CD4-positive, alpha-beta T cell treated with Interleukin-1 beta for 1 hour (primary cell): ENCODE measurements at regions not wholly inside any gene's neighbourhood (a gene's known extent, or its start where the extent isn't known, plus 50 kb on each side); places are given as distances from the start of the nearest gene placed in this dataset.
"Not testable (repeated sequence)": the region's sequence is repeated elsewhere in the genome, so short reads cannot be mapped to it uniquely, and the experiment has no call there.

ENCODE experiments used
- DNase-seq, 2 donors: peaks; one replicate each; pipeline ENCODE4 v3.0.0-alpha.2; 2020 to 2022

GRCh38 chr15:45812200-45812599 lies 177.4 kb downstream of the SQOR start:
- no peak for DNase-seq

GRCh38 chr15:45817578-45817977 lies 182.7 kb downstream of the SQOR start:
- not testable (repeated sequence) for DNase-seq

GRCh38 chr15:45821390-45821789 lies 186.6 kb downstream of the SQOR start:
- no peak for DNase-seq

- not testable (repeated sequence) for DNase-seq
These were observed 188.1 kb downstream of the SQOR start for GRCh38 chr15:45822968-45823367.

GRCh38 chr15:45827275-45827674 lies 192.4 kb downstream of the SQOR start:
- DNase-seq = no peak

GRCh38 chr15:45827766-45828165 lies 192.9 kb downstream of the SQOR start:
- no peak for DNase-seq

GRCh38 chr15:45829336-45830153 lies 194.7 kb downstream of the SQOR start:
- no peak for DNase-seq

- no peak for DNase-seq
These were observed 197.0 kb downstream of the SQOR start for GRCh38 chr15:45831787-45832186.

- no peak for DNase-seq
These were observed 199.8 kb downstream of the SQOR start for GRCh38 chr15:45834622-45835021.

- DNase-seq = no peak
These were observed 207.3 kb downstream of the SQOR start for GRCh38 chr15:45842151-45842550.

GRCh38 chr15:45847645-45848044 lies 212.8 kb downstream of the SQOR start:
- no peak for DNase-seq

- no peak for DNase-seq
These were observed 214.3 kb downstream of the SQOR start for GRCh38 chr15:45849136-45849535.

GRCh38 chr15:45854455-45855202 lies 219.8 kb downstream of the SQOR start:
- no peak for DNase-seq

- DNase-seq = no peak
These were observed 220.5 kb downstream of the SQOR start for GRCh38 chr15:45855210-45855906.

- no peak for DNase-seq
These were observed 221.2 kb downstream of the SQOR start for GRCh38 chr15:45855907-45856579.

GRCh38 chr15:45857291-45857690 lies 222.5 kb downstream of the SQOR start:
- DNase-seq = no peak

GRCh38 chr15:45858491-45858890 lies 223.7 kb downstream of the SQOR start:
- DNase-seq = no peak

GRCh38 chr15:45862034-45862433 lies 227.2 kb downstream of the SQOR start:
- DNase-seq = no peak

GRCh38 chr15:45863881-45864580 lies 229.2 kb downstream of the SQOR start:
- DNase-seq = no peak

GRCh38 chr15:45866616-45867015 lies 231.8 kb downstream of the SQOR start:
- no peak for DNase-seq

- no peak for DNase-seq
These were observed 232.5 kb downstream of the SQOR start for GRCh38 chr15:45867281-45867680.

GRCh38 chr15:45868109-45868691 lies 233.4 kb downstream of the SQOR start:
- no peak for DNase-seq
